Loucy (cell line): ENCODE measurements at regions not wholly inside any gene's neighbourhood (a gene's known extent, or its start where the extent isn't known, plus 50 kb on each side); places are given as distances from the start of the nearest gene placed in this dataset.

ENCODE experiments used
- H2AFZ ChIP-seq: fragments of 200-600 bp; sonication (generic); 2 replicates; pipeline ENCODE4 v1.6.0; 2016; ENCODE audit warnings: antibody characterized with exemption, mild to moderate bottlenecking, low read length, moderate library complexity
- H3F3A ChIP-seq: fragments of 200-600 bp; 2 replicates; pipeline ENCODE4 v1.6.0; 2016; ENCODE audit warnings: antibody characterized with exemption, low read depth, mild to moderate bottlenecking
- H3K27me3 ChIP-seq: fragments of 200-600 bp; sonication (generic); 2 replicates; pipeline ENCODE4 v1.6.1; 2014; ENCODE audit warnings: low read length, mild to moderate bottlenecking; ENCODE audit not compliant: insufficient read depth, poor library complexity, severe bottlenecking
- H3K36me3 ChIP-seq: fragments of 200-600 bp; sonication (generic); 2 replicates; pipeline ENCODE4 v1.6.1; 2016; ENCODE audit warnings: low read length; ENCODE audit not compliant: insufficient read depth
- H3K4me1 ChIP-seq: fragments of 200-600 bp; sonication (generic); 2 replicates; pipeline ENCODE4 v1.5.1; 2014; ENCODE audit warnings: low read length, mild to moderate bottlenecking; ENCODE audit not compliant: insufficient read depth, poor library complexity, severe bottlenecking
- H3K4me2 ChIP-seq: fragments of 200-600 bp; sonication (generic); 2 replicates; pipeline ENCODE4 v1.6.0; 2014; ENCODE audit warnings: antibody characterized with exemption, low read length, low read depth, mild to moderate bottlenecking; ENCODE audit not compliant: poor library complexity, severe bottlenecking
- H3K4me3 ChIP-seq: fragments of 200-600 bp; sonication (generic); 2 replicates; pipeline ENCODE4 v1.5.1; 2014; ENCODE audit warnings: low read length, mild to moderate bottlenecking, mixed read lengths; ENCODE audit not compliant: poor library complexity, severe bottlenecking
- H3K79me2 ChIP-seq: fragments of 200-600 bp; sonication (generic); 2 replicates; pipeline ENCODE4 v1.6.1; 2014; ENCODE audit warnings: low read length; ENCODE audit not compliant: insufficient read depth
- H3K9ac ChIP-seq: fragments of 200-600 bp; sonication (generic); 2 replicates; pipeline ENCODE4 v1.6.0; 2014; ENCODE audit warnings: mild to moderate bottlenecking, low read depth, low read length, moderate library complexity; ENCODE audit not compliant: poor library complexity, severe bottlenecking
- H3K9me2 ChIP-seq: fragments of 200-600 bp; sonication (generic); replicated peaks from 2 replicates; pipeline ENCODE4 v1.6.1; 2016; ENCODE audit warnings: low read depth, low read length, mixed read lengths
- H3K9me3 ChIP-seq: fragments of 200-600 bp; sonication (generic); 2 replicates; pipeline ENCODE4 v1.6.1; 2014; ENCODE audit warnings: mild to moderate bottlenecking, antibody characterized with exemption, low read length, low read depth; ENCODE audit not compliant: insufficient read depth
- H4K20me1 ChIP-seq: fragments of 200-600 bp; sonication (generic); 2 replicates; pipeline ENCODE4 v1.6.0; 2014; ENCODE audit warnings: antibody characterized with exemption, low read length, mild to moderate bottlenecking; ENCODE audit not compliant: insufficient read depth, poor library complexity, severe bottlenecking
- CTCF ChIP-seq: fragments of 200-600 bp; sonication (generic); conservative IDR thresholded peaks from 2 replicates; pipeline ENCODE4 v1.5.1; 2014; ENCODE audit warnings: mild to moderate bottlenecking, antibody characterized with exemption, low read length
- EZH2phosphoT487 ChIP-seq: fragments of 200-600 bp; IDR thresholded peaks from 2 replicates; pipeline ENCODE4 v1.6.1; 2018; ENCODE audit warnings: antibody characterized with exemption, mild to moderate bottlenecking, moderate library complexity, borderline replicate concordance

- no peak overlapping the region for H3K9ac ChIP-seq
- no peaks in the 10 kb centered on the region for H3K9me3 ChIP-seq
- TF ChIP-seq EZH2phosphoT487 (no peak), CTCF (no peak)
- H3K27me3 ChIP-seq, result no peaks in the 10 kb centered on the region
- H2AFZ ChIP-seq, result no peak overlapping the region
- peaks cover 10% of the 10 kb centered on the region for H3K4me1 ChIP-seq
- no peak overlapping the region for H3K4me2 ChIP-seq
- no peaks in the 10 kb centered on the region for H3K9me2 ChIP-seq
- no peaks in the 10 kb centered on the region for H3F3A ChIP-seq
- H4K20me1 ChIP-seq, result no peaks in the 10 kb centered on the region
- no peak overlapping the region for H3K4me3 ChIP-seq
- no peaks in the 10 kb centered on the region for H3K79me2 ChIP-seq
- H3K36me3 ChIP-seq, result no peaks in the 10 kb centered on the region
Measured at GRCh38 chr4:55011761-55012160, 113.6 kb downstream of the KDR start.

GRCh38 chr4:55010550-55010949, 114.8 kb downstream of the KDR start:
- no peaks in the 10 kb centered on the region for H3K36me3 ChIP-seq
- H3K79me2 ChIP-seq, result no peaks in the 10 kb centered on the region
- no peak overlapping the region for H3K4me2 ChIP-seq
- no peak overlapping the region for H3K9ac ChIP-seq
- no peak overlapping the region for H2AFZ ChIP-seq
- no peak for TF ChIP-seq EZH2phosphoT487
- no peak for TF ChIP-seq CTCF
- no peak overlapping the region for H3K4me3 ChIP-seq
- no peaks in the 10 kb centered on the region for H3F3A ChIP-seq
- no peaks in the 10 kb centered on the region for H4K20me1 ChIP-seq
- H3K27me3 ChIP-seq, result no peaks in the 10 kb centered on the region
- H3K9me3 ChIP-seq, result no peaks in the 10 kb centered on the region
- peaks cover 2% of the 10 kb centered on the region for H3K4me1 ChIP-seq
- no peaks in the 10 kb centered on the region for H3K9me2 ChIP-seq

- no peaks in the 10 kb centered on the region for H3K9me2 ChIP-seq
Measured at GRCh38 chr4:55008166-55009056, 117.0 kb downstream of the KDR start.

More at GRCh38 chr4:55008166-55009056, 117.0 kb downstream of the KDR start:
- Histone ChIP-seq H3K79me2 (no peaks in the 10 kb centered on the region), H3K9me3 (no peaks in the 10 kb centered on the region), H3K36me3 (no peaks in the 10 kb centered on the region), H3K4me2 (no peak overlapping the region), H3K9ac (no peak overlapping the region), H2AFZ (no peak overlapping the region), H3K27me3 (no peaks in the 10 kb centered on the region), H3K4me1 (no peaks in the 10 kb centered on the region), H4K20me1 (no peaks in the 10 kb centered on the region), H3K4me3 (no peak overlapping the region), H3F3A (no peaks in the 10 kb centered on the region)
- TF ChIP-seq EZH2phosphoT487, result no peak
- peak; percentile 75 for TF ChIP-seq CTCF
